NCI-H1694 (cell line): ENCODE measurements at regions not wholly inside any gene's neighbourhood (a gene's known extent, or its start where the extent isn't known, plus 50 kb on each side); places are given as distances from the start of the nearest gene placed in this dataset.
"Not testable (repeated sequence)": the region's sequence is repeated elsewhere in the genome, so short reads cannot be mapped to it uniquely, and the experiment has no call there.

Source experiments
- DNase-seq: peaks from one replicate; lab custom pipeline; 2025; lab: John Stamatoyannopoulos, UW

DNA sequence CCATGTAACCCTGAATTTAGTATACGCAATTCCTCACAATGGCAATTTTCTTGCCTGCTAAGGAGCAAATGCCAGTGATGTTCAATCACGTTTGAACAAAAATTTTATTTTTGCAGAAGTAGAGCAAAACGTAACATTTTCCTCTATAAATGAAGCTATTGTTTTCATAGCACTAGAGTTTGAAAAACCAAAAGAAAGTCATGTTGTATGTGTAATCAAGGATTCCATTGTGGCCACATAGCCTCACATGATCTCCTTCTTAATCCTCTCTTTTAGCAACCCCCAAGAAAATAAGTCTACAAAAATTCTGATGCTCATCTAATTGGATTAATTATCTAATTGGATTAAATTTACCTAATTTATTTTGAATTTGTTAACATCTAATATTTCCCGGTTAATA is 1217.4 kb upstream of the FLRT2 start:
- DNase-seq: no peak

DNA sequence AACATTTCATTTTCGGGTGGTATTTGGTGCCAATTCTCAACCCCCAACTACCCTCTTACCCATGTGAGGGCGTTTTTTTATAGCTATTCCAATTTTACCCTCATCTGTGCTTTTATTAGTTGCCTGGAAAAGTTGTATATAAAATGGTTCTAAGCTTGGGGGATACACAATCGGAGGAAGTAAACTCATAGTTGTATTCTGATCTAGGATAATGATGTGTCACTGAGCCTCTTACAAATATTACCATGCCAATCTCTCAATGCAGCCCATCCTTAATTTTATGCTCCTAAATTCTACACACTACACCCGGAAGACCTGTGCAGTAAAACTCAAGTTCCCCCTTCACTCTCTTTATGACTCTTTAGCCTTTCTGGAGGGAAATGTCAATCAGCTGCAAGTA is 1206.5 kb upstream of the FLRT2 start:
- DNase-seq: no peak

DNA sequence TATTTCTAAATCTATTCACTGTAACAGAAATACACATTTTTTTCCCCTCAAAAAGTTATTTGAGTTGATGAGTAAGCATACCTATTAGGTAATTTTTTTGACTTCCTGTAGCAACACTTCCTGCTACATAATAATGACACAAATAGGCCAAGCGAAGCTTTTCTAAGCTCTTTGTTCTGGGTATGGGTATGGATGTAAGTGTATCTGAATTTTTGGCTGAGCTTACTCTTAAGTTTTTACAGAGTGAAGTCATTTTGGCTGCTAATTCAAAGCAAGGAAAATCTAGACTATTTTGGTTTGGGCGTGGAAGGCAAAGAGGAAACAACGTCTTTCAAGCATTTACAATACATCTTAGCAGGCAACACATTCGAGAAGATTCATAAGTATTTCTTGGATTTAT is 1206.0 kb upstream of the FLRT2 start:
- DNase-seq: no peak

DNA sequence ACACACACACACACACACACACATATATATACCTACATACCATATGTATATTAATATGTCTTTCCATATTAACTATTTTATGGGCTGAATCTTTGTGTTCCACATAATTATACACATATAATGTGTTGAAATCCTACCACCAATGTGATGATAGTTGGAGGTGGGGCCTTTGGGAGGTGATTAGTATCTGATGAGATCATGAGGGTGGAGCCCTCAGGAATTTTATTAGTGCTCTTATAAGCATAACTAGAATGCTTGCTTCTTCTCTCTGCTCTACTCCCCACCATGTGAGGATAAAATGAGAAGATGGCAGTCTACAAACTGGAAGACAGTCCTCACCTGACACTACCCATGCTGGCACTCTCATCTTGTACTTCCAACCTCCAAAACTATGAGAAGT is 1193.5 kb upstream of the FLRT2 start:
- no peak for DNase-seq

DNA sequence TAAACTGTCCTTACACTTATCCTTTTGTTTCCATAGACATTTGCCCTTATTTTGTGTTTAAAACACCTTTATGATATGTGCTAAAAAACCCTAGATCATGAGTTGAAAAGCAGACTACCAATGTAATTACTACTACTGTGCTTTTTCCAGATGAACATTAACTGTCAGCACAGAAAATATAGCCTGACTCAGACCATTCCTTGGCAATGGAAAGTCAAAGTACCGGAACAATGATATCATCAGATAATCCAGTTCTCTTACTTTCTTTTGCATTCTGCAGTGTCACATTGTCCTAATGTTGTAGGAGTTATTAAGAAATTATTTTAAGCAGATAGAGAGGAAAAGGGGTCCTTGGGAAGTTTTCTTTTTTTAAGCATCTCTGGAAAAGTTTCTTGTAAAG is 1189.0 kb upstream of the FLRT2 start:
- DNase-seq: no peak

DNA sequence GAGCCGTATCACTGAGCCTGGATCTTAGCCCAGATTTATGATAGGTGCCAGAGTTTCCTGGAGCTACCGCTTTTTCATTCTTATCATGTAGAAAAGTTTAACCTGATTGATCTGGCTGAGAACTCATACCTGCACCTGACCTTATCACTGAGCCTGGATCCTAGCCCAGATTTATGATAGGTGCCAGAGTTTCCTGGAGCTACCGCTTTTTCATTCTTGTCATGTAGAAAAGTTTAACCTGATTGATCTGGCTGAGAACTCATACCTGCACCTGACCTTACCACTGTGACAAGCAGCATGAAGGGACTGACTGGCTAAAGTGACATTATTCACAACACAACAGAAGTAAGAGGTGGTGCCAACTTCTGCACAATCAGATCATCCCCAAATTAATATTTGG is 1188.1 kb upstream of the FLRT2 start:
- DNase-seq: not testable (repeated sequence)

DNA sequence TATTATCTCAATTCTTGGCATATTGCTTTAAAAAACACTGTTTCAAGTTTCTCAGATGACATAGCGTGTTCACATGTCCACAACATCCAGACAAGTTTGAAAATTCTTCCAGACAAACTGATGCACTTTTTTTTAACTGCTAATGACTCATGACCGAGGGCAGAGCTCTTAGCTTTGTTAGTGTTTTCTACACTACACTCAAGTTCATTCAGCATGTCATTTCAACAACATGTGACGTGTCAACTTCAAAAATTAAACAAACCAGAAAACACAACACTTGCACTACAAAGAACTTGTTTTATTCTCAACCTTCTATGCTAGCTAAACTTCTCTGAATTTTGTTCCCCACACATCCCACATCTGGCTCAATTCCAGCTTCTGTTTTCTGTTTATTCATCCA is 1186.3 kb upstream of the FLRT2 start:
- no peak for DNase-seq

DNA sequence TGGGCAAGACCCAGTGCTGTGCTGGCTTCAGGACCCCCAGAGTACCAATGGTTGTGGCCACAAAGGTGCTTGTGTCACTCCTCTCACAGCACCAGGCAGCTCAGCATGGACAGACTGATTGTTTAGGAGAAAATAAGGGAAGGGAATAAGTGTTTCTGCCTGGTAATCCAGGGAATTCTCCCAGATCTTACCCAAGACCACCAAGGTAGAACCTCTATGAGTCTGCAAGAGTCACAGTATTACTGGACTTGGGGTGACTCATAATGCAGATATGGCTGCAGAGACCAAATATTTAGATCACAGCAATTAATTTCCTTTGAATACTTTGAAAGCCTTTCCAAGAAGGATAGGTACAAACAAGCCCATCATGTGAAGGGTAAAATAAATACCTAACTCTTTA is 1178.3 kb upstream of the FLRT2 start:
- DNase-seq: no peak

DNA sequence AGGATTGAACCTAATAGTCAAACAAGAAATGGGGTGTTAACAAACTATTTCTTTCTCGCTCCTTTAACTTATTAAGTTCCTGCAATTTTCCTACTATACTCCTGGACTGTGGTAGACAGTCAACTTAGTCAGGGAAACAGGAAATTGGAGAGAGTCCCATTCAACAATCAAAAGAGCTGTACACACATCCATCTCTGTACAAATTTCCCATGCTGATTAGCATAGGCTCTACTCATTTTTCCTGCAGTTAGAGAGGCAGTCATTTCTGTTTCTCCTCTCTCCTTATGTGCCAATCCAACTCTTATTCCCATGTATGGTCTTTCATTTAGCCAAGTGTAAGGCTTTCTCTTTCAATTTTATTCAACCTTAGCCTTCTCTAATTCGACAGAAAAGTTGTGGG is 1168.5 kb upstream of the FLRT2 start:
- DNase-seq: no peak

DNA sequence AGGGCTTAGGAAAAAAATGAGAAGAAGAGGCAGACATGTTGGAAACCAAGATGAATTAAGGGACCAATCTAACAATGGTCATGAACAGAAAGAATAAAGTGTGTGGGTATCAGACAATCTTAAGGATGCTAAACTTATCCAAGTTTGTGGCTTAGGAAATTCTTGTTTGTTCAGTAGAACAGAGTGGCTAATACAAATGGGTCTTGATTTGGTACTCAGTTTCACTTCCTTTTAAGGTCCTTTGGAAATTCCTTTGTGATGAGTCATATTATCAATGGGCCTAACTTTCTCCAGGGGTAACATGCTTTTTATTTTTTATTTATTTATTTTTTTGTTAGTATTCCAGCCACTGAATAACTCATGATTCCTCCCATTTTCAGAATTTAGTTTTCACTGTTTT is 1154.7 kb upstream of the FLRT2 start:
- DNase-seq: no peak

DNA sequence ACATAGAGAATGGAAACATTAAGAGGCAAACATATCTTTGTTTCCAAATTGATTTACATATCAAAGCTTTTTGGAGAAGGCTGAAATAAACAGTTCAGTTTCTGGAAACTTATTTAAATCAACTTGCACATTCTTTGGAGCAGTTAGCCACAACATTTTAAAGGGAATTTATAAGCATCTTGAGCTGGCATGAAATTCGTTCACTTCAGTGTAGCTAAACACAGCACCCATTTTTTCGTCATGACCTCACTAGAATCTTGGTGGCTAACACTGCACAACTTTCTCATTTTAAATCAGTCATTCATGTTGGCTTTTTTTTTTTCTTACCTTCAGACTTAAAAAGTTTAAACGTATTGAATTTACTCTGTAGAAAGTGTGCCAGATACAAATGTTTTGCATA is 1139.9 kb upstream of the FLRT2 start:
- DNase-seq: no peak

DNA sequence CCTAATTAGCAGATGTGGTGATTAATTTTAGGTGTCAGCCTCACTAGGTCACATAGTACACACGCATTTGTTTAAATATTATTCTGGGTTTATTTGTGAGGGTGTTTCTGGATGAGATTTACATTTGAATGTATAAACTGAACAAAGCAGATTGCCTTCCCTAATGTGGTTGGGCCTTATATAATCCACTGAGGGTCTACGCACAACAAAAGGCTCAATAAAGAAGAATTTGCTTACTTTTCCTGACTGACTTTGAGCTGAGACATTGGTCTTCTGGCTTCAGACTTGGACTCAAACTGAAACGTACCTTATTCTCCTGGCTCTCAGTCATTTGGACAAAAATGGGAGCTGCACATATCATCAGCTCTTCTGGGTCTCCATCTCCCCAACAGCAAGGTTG is 1132.3 kb upstream of the FLRT2 start:
- no peak for DNase-seq

DNA sequence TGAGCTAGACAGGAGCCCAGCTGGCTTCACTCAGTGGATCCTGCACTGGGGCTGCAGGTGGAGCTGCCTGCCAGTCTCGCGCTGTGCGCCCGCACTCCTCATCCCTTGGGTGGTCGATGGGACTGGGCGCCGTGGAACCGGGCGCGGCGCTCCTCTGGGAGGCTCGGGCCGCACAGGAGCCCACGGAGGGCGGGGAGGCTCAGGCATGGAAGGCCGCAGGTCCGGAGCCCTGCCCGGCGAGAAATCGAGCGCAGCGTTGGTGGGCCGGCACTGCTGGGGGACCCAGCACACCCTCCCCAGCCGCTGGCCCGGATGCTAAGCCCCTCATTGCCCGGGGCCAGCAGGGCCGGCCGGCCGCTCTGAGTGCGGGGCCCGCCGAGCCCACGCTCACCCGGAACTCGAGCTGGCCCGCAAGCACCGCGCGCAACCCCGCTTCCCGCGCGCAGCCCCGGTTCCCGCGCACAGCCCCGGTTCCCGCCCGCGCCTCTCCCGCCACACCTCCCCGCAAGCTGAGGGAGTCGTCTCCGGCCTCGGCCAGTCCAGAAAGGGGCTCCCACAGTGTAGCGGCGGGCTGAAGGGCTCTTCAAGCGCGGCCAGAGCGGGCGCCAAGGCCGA is 1130.5 kb upstream of the FLRT2 start:
- no peak for DNase-seq

DNA sequence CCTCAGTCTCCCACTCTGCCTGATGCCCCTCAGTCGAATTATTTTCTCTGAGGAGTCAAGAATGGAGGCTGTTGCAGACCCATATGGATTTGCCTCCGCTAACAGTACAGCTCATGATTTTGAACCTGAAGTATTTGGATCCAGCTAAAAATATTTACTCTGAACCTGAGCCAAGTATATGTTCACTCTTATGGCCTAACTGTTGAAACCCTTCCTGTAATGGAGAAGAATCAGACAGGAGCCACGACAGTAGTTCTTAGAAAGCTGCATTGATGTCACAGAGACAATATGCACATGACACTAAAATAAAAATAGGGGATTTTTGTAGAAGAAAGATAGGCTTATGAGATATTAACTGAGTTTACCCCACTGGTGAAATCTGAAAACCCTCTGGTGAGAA is 1128.3 kb upstream of the FLRT2 start:
- DNase-seq: no peak

DNA sequence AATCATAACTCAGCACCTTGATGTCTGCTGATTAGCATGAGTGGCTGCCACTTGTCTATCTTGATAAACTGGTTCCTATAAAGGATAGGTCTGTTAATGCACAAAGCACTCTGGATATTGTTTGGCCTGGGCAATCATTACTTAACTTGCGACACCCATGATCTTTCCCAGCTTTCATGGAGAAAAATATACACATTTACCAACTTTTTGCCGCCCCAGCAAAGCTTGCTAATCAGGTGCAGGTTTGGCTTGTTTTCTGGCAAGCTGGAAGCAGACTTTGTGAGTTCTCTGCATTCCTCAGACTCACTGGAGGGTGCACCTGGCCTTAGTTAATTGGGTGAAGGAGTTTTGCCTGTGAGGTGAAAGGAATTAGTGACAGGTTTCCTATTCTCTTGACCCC is 1126.4 kb upstream of the FLRT2 start:
- DNase-seq: no peak

DNA sequence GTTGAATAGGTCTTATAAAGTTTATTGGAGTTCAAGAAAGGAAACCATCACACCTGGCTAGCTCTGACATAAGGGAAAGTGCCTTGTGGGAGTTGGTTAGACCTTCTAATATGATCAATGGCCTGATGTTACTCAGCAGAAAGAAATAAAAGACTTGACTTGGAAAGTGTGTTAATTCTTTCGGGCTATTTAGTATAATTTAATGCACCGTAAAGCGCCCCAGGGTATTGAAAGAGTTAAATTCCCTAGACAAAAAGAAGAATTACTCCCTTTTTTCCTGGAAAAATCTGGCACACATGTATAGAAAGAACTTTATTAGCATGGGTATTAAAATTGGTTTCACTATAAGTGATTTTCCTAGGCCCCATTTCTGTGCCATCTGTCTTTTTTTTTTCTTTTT is 1125.7 kb upstream of the FLRT2 start:
- no peak for DNase-seq

DNA sequence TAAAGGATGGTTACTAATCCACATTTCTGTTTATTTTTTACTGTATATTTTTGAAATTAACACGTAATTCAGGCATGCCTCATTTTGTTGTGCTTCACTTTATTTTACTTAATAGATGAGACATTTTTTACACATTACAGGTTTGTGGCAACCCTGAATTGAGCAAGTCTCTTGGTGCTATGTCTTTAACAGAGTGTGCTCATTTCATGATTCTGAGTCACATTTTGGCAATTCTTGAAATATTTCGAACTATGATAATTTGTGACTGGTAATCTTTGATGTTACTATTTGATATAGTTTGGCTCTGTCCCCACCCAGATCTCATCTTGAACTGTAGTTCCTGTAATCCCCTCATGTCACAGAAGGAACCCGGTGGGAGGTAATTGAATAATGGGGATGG is 1120.5 kb upstream of the FLRT2 start:
- no peak for DNase-seq

DNA sequence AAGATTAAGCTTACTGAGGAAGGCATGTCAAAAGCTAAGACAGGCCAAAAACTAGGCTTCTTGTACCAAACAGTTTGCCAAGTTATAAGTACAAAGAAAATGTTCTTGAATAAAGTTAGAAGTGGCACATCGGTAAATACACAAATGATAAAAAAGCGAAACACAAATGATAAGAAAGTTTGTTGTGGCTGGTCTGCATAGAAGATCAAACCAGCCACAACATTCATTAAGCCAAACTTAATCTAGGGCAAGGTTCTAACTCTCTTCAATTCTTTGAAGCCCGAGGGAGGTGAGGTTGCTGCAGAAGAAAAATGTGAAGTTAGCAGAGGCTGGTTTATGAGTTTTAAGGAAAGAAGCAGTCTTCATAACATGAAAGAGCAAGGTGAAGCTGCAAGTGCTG is 1119.6 kb upstream of the FLRT2 start:
- no peak for DNase-seq

DNA sequence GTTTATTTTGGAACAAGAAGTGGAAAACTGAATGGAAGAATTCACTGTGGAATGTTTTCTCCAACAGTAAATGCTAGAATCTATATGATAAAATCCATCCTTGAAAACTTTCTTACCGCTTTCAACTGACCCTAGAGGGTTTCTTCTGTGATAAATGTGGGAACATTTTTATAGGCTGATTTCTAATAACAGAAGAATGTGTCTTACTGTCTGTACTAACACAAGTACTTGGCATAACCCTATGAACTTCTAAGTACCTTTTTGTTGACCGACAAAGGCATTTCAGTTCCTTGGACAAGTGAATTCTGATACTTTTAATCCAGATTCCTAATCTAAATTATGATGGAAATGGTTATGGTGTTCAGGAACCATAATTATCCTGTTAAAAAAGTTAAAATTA is 1109.7 kb upstream of the FLRT2 start:
- DNase-seq: no peak

DNA sequence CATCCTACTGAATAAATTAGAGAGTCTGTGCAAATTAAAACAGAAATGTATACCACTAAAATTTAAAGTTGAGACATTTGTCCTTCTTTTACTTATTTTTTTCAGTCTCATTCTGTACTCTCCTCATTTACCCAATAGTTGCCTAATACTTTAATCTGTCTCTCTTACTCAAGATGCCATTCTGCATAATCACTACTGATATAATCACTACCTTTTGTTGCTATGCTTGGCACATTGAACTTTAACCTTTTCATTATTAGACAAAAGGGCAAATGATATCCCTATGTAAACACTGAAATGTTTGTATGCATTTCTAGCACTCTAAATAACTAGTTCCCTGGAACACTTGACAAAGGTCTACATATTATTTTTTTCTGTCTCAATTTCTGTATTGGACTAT is 1108.3 kb upstream of the FLRT2 start:
- no peak for DNase-seq

DNA sequence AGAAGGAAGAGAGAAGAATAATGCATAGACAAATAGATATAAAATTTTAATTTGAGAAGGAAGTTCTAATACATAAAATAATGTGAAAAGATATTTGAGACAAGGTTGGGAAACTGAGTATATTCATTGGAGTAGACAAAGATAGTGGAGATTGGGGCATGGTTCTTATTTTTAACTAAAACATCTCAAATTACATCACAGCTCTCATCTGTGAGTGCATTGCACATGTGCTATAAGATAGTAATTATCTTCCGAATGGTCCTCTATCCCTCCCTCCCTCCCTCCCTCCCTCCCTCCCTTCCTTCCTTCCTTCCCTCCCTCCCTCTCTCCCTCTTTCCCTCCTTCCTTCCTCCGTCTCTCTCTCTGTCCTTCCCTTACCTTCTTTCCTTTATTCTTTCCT is 1104.0 kb upstream of the FLRT2 start:
- DNase-seq: no peak

DNA sequence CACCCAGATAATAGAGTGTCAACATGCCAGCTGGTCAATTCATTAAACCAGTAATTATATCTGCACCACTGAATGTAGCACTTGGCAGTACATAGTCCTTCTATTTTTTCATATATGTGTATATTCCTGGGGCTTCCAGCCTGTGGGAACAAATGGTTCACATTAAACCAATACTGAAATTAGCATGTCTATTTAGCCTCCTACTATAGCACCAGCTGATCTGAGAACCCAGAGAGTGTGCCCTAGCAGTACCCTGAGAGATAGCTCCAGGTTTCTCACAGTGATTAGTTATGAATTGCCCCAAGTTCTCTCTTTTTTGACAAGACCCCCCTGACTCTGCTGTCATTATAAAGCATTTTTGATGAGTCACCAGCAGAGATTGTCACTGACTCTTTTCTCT is 1097.3 kb upstream of the FLRT2 start:
- peak; percentile 32 for DNase-seq

DNA sequence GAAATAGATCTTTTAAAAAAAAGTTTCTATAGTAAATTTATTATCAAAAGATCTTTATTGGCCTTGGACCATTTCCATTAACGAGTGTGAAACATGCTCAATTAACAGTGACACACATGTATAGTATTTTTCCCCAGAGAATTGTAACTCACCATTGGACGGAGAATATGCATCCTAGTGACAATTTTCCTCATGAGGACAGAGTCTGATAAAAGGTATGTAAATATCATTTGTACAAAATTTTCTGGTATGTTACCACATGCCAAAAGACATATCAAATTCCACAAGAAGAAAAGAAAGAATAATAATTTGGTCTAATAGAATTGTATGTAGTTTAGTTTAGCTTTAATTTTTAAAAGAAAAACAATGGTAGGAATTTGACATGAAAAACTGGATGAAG is 1096.0 kb upstream of the FLRT2 start:
- no peak for DNase-seq

DNA sequence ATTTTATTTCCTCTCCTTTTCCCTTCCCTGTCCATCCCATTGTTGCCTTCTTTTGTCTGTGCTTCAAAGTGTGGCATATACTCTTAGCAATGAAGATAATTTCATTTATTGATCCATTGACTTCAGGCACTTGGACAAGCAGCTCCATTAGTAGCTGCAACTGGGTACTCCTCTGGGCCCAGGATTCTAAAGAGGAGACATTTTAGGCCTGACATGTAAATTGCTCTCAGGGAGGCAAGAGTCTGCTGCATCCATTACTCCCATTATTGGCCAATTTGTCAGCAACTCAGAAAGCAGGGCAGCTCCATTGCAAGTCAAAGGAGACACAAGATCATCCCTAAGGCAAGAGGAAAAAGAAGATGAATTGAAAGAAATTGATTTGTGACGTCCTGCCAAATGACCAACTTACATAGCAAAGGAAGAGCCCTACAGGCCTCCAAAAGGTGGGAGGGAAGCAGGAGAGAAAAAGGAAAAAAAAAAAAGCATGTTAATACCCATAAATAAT is 1094.1 kb upstream of the FLRT2 start:
- no peak for DNase-seq

DNA sequence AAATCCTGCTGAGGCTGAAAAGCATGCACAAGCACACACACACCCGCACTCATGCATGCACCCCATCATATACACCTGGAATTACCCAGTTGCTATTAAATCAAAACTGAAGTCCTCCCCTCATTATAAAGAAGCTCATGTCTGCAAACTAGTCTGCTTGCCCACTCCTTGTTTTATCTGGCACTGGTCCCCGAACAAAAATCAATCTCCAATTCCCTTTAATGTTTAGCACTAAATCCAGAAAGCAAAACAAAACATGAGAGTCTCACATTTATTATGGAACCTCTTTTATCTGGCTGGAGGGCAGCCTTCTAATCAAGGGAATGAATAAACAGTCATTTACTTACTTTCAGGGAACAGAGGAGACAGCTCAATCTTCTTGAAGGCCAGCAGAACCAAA is 1093.4 kb upstream of the FLRT2 start:
- DNase-seq: no peak
